Endothelial cell (in vitro differentiated cells): ENCODE measurements at regions not wholly inside any gene's neighbourhood (a gene's known extent, or its start where the extent isn't known, plus 50 kb on each side); places are given as distances from the start of the nearest gene placed in this dataset.

Source experiments
- DNase-seq: peaks from one replicate; pipeline ENCODE4 v3.0.0; 2021; ENCODE audit warnings: low spot score
- H3K27ac Mint-ChIP-seq: one replicate; pipeline ENCODE4 v1.8.0; 2021; ENCODE audit warnings: mixed read lengths, inconsistent platforms; ENCODE audit not compliant: unreplicated experiment
- H3K27me3 Mint-ChIP-seq: one replicate; pipeline ENCODE4 v1.8.0; 2021; ENCODE audit warnings: mild to moderate bottlenecking, moderate library complexity, mixed read lengths, inconsistent platforms; ENCODE audit not compliant: unreplicated experiment
- H3K36me3 Mint-ChIP-seq: one replicate; pipeline ENCODE4 v1.8.0; 2021; ENCODE audit warnings: mild to moderate bottlenecking, low read depth, mixed read lengths, inconsistent platforms; ENCODE audit not compliant: unreplicated experiment
- H3K4me1 Mint-ChIP-seq: one replicate; pipeline ENCODE4 v1.8.0; 2021; ENCODE audit warnings: mild to moderate bottlenecking, mixed read lengths, inconsistent platforms; ENCODE audit not compliant: unreplicated experiment
- H3K4me3 Mint-ChIP-seq: one replicate; pipeline ENCODE4 v1.8.0; 2021; ENCODE audit warnings: mild to moderate bottlenecking, mixed read lengths, inconsistent platforms; ENCODE audit not compliant: unreplicated experiment
- H3K9me3 Mint-ChIP-seq: one replicate; pipeline ENCODE4 v1.8.0; 2021; ENCODE audit warnings: mixed read lengths, inconsistent platforms; ENCODE audit not compliant: unreplicated experiment
- TF ChIP-seq, protein P1 (sequence below): fragments of 200-600 bp; sonication (generic); IDR thresholded peaks from one replicate; pipeline ENCODE4 v1.5.0; 2021; ENCODE audit warnings: antibody characterized with exemption; ENCODE audit not compliant: unreplicated experiment

DNA sequence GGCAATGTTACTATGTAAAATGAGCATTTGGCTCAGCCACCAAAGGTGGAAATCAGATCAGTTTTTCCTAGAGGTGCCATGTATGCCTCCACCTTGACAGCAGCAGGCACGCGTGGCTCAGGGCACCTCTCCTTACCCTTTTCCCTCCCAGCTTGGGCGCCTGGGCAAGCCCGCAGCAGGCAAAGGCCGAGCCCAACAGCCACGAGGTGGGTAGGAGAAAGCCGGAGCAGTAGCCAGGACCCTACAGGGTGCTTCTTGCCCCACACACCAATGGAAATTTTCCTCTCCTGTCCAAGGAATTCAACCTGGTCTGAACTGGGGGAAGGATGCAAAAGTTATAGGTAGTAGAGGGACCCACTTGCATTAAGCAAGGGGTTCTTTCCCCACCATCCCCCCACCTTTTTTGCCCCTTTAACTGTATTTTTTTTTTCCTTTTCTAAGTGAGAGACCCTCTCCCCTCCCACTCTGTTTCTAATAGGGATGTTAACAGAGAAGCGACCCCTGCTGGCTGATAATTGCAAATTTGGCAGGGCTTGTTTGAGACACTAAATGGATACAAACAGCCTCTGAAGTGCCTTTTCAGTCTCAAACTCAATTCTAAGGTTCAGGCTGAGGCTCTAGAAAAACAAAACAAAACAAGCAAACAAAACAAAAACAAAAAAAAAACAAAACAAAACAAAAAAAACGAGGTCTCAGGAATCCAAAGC lies 895.1 kb downstream of the PCDH18 start:
- no peak overlapping the region for H3K4me3 Mint-ChIP-seq
- no peak overlapping the region for H3K27ac Mint-ChIP-seq
- no peaks in the 10 kb centered on the region for H3K27me3 Mint-ChIP-seq
- peak; percentile 39 for DNase-seq
- H3K4me1 Mint-ChIP-seq: peaks cover 14% of the 10 kb centered on the region
- TF ChIP-seq, protein P1, sequence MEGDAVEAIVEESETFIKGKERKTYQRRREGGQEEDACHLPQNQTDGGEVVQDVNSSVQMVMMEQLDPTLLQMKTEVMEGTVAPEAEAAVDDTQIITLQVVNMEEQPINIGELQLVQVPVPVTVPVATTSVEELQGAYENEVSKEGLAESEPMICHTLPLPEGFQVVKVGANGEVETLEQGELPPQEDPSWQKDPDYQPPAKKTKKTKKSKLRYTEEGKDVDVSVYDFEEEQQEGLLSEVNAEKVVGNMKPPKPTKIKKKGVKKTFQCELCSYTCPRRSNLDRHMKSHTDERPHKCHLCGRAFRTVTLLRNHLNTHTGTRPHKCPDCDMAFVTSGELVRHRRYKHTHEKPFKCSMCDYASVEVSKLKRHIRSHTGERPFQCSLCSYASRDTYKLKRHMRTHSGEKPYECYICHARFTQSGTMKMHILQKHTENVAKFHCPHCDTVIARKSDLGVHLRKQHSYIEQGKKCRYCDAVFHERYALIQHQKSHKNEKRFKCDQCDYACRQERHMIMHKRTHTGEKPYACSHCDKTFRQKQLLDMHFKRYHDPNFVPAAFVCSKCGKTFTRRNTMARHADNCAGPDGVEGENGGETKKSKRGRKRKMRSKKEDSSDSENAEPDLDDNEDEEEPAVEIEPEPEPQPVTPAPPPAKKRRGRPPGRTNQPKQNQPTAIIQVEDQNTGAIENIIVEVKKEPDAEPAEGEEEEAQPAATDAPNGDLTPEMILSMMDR: peak; percentile 64
- peaks cover 4% of the 10 kb centered on the region for H3K36me3 Mint-ChIP-seq
- no peaks in the 10 kb centered on the region for H3K9me3 Mint-ChIP-seq

DNA sequence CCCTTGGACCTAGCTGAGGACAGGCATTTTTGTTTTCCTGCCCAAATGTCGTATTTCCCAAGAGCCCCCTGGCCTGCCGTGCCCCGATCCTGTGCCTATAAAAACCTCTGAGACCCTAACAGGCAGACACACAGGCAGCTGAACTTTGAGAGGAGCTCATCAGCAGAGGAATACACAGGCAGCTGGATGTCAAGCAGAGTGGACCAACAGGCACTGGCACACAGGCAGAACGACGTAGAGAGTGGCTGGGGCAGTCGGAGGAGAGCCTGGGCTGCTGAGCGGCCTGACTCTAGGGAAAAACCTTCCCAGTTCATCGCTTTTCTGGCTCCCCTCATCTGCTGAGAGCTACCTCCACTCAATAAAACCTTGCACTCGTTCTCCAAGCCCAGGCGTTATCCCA lies 896.1 kb downstream of the PCDH18 start:
- Mint-ChIP-seq H3K36me3 (peaks cover 4% of the 10 kb centered on the region), H3K9me3 (no peaks in the 10 kb centered on the region), H3K27me3 (no peaks in the 10 kb centered on the region), H3K4me3 (no peak overlapping the region), H3K4me1 (peaks cover 14% of the 10 kb centered on the region), H3K27ac (no peak overlapping the region)
- DNase-seq: no peak
- TF ChIP-seq, protein P1: no peak

DNA sequence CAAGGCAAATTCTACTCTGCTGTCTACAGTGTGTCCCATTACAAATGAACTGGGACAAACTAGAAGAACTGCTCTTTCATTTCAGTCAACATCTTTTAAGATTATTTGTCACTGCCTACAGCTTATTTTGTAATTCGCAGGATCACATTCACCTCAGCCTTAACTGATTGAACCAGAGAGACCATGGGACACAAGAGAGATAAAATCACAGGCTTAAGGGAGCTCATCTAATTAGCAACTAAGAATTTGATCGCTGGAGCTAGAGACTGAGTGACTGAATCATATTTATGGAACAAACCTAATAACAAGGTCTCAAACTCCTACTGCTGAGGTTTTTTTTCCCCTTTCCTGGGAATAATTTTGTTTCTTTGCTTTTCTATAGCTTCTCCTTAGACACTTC lies 898.2 kb downstream of the PCDH18 start:
- Mint-ChIP-seq H3K27ac (no peak overlapping the region), H3K4me1 (peaks cover 7% of the 10 kb centered on the region), H3K4me3 (no peak overlapping the region), H3K27me3 (no peaks in the 10 kb centered on the region), H3K9me3 (no peaks in the 10 kb centered on the region), H3K36me3 (no peaks in the 10 kb centered on the region)
- DNase-seq: no peak
- TF ChIP-seq, protein P1: no peak

DNA sequence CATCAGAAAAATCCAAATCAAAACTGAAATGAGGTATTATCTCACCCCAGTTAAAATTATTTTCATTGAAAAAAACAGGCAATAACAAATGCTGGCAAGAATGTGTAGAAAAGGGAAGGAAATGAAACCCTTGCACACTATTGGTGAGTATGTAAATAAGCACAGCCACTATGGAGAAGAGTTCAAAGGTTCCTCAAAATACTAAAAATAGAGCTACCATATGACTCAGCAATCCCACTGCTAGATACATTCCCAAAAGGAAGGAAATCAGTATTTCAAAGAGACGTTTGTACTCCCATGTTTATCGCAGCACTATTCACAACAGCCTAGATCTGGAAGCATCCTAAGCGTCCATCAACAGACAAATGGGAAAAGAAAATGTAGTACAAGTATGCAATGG lies 932.4 kb downstream of the PCDH18 start:
- H3K27me3 Mint-ChIP-seq: no peaks in the 10 kb centered on the region
- no peaks in the 10 kb centered on the region for H3K4me1 Mint-ChIP-seq
- H3K9me3 Mint-ChIP-seq: no peaks in the 10 kb centered on the region

DNA sequence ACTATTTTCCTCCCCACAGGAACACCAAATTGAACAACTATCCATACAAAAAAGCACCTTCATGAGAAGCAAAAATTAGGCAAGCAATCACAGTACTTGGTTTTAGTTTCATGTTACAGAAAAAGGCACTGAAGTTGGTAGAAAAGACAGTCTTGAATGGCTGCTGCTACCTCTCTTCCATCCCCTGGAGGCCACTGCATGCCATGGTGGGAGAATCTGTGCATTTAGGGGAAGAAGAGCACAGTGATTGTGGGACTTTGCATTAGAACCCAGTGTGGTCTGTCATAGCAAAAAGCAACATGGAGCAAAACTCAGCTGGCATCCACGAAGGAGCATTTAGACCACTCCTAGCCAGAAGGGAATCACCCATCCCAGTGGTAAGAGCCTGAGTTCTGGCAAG lies 941.9 kb downstream of the PCDH18 start:
- TF ChIP-seq, protein P1: no peak
- no peaks in the 10 kb centered on the region for H3K27me3 Mint-ChIP-seq
- no peaks in the 10 kb centered on the region for H3K9me3 Mint-ChIP-seq
- peaks cover 3% of the 10 kb centered on the region for H3K4me1 Mint-ChIP-seq
- no peak for DNase-seq
- no peaks in the 10 kb centered on the region for H3K36me3 Mint-ChIP-seq
- no peak overlapping the region for H3K27ac Mint-ChIP-seq
- H3K4me3 Mint-ChIP-seq: no peak overlapping the region

More for the DNA sequence above, 932.4 kb downstream of the PCDH18 start:
- TF ChIP-seq, protein P1: no peak
- DNase-seq: no peak
- Mint-ChIP-seq H3K4me3 (no peak overlapping the region), H3K36me3 (no peaks in the 10 kb centered on the region), H3K27ac (no peak overlapping the region)
